ENCODE measurements at regions not wholly inside any gene's neighbourhood (a gene's known extent, or its start where the extent isn't known, plus 50 kb on each side); places are given as distances from the start of the nearest gene placed in this dataset.

- no peak for TF ChIP-seq CTCF (conservative IDR thresholded peaks at IDR 0.05 in 1 of 2, IDR thresholded peaks at IDR 0.05 in 1 of 2; ENCODE audit: low read depth in 1 of 2, low read length in 2 of 2)
- no peak for TF ChIP-seq EZH2 (IDR thresholded peaks at IDR 0.05; ENCODE audit: low read length, missing control alignments)
Observed at GRCh38 chr18:78818495-78818894, 161.1 kb upstream of the SALL3 start.

Measured in fibroblast of lung (primary cell).